ENCODE measurements at regions not wholly inside any gene's neighbourhood (a gene's known extent, or its start where the extent isn't known, plus 50 kb on each side); places are given as distances from the start of the nearest gene placed in this dataset.

DNA sequence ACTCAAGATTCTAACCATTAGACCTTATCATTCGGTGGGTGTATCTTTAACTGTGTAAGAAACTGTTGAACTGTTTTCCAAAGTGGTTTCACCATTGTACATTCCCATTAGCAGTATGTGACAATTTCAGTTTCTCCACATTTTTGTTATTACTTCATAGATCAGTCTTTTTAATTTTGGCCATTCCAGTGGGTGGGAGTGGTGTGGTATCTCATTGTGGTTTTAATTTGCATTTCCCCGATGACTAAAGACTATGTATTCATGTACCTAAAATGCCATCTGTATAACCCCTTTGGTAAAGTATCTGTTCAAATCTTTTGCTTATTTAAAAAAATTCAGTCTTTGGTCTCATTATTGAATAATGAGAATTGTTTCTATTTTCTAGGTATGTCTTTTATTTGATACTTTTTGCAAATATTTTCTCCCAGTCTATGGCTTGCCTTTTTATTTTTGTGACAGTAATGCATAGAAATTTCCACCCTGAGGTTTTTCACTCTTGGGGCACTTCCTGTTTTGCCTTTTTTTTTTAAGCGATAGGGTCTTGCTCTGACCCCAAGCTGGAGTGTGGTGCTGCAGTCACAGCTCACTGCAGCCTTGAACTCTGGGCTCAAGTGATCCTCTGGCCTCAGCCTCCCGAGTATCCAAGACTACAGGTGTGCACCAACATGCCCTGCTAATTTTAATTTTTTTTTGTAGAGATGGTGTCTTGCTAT is 141.1 kb upstream of the ITGB1 start (continued):
- TF ChIP-seq, protein P1, sequence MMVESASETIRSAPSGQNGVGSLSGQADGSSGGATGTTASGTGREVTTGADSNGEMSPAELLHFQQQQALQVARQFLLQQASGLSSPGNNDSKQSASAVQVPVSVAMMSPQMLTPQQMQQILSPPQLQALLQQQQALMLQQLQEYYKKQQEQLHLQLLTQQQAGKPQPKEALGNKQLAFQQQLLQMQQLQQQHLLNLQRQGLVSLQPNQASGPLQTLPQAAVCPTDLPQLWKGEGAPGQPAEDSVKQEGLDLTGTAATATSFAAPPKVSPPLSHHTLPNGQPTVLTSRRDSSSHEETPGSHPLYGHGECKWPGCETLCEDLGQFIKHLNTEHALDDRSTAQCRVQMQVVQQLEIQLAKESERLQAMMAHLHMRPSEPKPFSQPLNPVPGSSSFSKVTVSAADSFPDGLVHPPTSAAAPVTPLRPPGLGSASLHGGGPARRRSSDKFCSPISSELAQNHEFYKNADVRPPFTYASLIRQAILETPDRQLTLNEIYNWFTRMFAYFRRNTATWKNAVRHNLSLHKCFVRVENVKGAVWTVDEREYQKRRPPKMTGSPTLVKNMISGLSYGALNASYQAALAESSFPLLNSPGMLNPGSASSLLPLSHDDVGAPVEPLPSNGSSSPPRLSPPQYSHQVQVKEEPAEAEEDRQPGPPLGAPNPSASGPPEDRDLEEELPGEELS (CRISPR knock-in tag; IDR thresholded peaks at IDR 0.05): no peak
- TF ChIP-seq FOXK1 (CRISPR knock-in tag; IDR thresholded peaks at IDR 0.05): no peak

DNA sequence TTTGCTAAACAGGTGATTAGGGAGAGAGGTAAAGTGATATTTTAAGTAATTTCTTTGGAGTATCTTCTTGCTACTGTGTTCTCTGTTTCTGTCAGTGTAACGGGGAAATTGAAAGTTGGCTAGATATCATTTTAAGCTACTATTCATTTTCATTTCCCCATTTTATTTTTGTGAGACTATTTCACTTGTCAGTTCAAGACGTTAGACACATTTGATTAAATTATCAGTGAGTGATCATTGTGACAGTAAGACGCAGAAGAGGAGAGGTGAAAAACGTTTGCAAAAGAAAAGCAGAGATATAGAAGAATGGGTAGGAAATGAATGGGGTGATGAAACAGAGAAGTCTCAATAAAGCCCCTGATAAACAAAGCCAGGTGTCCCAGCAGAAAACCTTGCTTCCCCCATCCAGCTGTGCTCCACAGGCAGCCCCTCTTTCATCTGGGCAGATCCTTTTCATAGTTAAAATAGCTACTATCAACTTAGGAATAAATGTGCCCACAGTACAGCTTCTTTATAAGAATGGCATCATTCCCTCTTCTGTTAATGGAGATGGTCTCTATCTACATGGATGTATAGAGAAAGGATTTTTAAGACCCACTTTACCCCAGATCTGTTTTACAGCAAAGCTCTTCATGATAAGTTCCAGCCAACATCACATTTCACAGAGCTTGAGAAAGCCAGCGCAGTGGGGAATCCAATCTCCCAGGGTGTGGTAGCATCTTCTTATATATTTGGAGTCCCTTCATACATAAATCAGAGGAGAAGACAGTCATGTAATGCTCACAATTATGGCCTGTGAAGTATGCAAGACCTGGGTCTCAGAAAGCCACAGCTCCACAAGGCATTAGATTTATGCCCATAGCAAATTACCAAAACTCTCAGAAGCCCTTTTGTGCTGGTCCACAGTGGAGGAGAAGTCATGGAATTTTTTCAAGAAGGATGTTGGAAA is 138.1 kb upstream of the ITGB1 start:
- H3K4me1 Mint-ChIP-seq: peaks cover 24% of the 10 kb centered on the region

DNA sequence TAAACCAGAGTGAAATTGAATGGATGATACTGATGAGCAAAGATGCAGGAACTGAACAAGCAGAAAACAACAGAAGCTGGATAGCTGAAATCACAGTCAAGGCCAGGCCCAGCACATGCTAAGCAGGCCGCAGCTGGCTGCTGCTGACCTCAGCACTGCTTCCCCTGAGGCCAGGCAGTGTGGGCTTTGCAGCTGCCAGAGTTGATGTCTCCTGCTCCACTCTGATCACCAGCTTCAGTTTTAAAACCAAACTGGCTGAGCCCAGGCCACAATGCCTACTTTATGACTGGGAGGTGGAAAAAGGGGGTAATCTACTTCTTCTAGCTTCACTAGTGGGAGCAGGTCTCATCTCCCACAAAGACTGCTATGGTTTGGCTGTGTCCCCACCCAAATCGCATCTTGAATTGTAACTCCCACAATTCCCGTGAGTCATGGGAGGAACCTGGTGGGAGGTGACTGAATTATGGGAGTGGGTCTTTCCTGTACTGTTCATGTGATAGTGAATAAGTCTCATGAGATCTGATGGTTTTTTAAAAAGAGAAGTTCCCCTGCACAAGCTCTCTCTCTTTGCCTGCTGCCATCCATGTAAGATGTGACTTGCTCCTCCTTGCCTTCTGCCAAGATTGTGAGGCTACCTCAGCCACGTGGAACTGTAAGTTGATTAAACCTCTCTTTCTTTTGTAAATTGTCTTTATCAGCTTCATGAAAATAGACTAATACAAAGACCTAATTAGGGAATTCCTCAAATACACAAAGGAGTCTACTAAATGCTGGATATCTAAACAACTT is 136.4 kb upstream of the ITGB1 start:
- Mint-ChIP-seq H3K36me3 (peaks cover 48% of the 10 kb centered on the region), H3K27ac (no peak overlapping the region), H3K9me3 (peaks cover 61% of the 10 kb centered on the region), H3K4me3 (no peak overlapping the region), H3K4me1 (peaks cover 24% of the 10 kb centered on the region), H3K27me3 (ENCODE audit: low read depth) (peaks cover 4% of the 10 kb centered on the region; the same call in 1 of the 2 replicates)
- ChIA-PET CTCF (interaction anchor here (1.1 kb wide), 1 partner anchor 21 kb away, joined by 4 read pairs; no protein-coding TSS in a partner anchor), POLR2A (no interaction called here)
- TF ChIP-seq, protein P2, sequence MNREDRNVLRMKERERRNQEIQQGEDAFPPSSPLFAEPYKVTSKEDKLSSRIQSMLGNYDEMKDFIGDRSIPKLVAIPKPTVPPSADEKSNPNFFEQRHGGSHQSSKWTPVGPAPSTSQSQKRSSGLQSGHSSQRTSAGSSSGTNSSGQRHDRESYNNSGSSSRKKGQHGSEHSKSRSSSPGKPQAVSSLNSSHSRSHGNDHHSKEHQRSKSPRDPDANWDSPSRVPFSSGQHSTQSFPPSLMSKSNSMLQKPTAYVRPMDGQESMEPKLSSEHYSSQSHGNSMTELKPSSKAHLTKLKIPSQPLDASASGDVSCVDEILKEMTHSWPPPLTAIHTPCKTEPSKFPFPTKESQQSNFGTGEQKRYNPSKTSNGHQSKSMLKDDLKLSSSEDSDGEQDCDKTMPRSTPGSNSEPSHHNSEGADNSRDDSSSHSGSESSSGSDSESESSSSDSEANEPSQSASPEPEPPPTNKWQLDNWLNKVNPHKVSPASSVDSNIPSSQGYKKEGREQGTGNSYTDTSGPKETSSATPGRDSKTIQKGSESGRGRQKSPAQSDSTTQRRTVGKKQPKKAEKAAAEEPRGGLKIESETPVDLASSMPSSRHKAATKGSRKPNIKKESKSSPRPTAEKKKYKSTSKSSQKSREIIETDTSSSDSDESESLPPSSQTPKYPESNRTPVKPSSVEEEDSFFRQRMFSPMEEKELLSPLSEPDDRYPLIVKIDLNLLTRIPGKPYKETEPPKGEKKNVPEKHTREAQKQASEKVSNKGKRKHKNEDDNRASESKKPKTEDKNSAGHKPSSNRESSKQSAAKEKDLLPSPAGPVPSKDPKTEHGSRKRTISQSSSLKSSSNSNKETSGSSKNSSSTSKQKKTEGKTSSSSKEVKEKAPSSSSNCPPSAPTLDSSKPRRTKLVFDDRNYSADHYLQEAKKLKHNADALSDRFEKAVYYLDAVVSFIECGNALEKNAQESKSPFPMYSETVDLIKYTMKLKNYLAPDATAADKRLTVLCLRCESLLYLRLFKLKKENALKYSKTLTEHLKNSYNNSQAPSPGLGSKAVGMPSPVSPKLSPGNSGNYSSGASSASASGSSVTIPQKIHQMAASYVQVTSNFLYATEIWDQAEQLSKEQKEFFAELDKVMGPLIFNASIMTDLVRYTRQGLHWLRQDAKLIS (CRISPR knock-in tag; IDR thresholded peaks at IDR 0.05; ENCODE audit: borderline replicate concordance): no peak
- TF ChIP-seq, protein P3, sequence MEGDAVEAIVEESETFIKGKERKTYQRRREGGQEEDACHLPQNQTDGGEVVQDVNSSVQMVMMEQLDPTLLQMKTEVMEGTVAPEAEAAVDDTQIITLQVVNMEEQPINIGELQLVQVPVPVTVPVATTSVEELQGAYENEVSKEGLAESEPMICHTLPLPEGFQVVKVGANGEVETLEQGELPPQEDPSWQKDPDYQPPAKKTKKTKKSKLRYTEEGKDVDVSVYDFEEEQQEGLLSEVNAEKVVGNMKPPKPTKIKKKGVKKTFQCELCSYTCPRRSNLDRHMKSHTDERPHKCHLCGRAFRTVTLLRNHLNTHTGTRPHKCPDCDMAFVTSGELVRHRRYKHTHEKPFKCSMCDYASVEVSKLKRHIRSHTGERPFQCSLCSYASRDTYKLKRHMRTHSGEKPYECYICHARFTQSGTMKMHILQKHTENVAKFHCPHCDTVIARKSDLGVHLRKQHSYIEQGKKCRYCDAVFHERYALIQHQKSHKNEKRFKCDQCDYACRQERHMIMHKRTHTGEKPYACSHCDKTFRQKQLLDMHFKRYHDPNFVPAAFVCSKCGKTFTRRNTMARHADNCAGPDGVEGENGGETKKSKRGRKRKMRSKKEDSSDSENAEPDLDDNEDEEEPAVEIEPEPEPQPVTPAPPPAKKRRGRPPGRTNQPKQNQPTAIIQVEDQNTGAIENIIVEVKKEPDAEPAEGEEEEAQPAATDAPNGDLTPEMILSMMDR (IDR thresholded peaks at IDR 0.05): no peak
- ATAC-seq (no peak), DNase-seq (ENCODE audit: low spot score) (no peak)

More for the DNA sequence above, 138.1 kb upstream of the ITGB1 start:
- peak overlapping the region; percentile 36 for H3K27ac Mint-ChIP-seq
- ATAC-seq: peak; percentile 76
- TF ChIP-seq, protein P4, sequence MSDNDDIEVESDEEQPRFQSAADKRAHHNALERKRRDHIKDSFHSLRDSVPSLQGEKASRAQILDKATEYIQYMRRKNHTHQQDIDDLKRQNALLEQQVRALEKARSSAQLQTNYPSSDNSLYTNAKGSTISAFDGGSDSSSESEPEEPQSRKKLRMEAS (CRISPR knock-in tag; IDR thresholded peaks at IDR 0.05): no peak
- TF ChIP-seq TCF7 (CRISPR knock-in tag; IDR thresholded peaks at IDR 0.05; ENCODE audit: low read depth): no peak
- TF ChIP-seq CREB1 (CRISPR knock-in tag; IDR thresholded peaks at IDR 0.05): no peak
- peak; percentile 20; the same call in 1 of the 2 replicates for TF ChIP-seq ZNF423 (CRISPR knock-in tag; IDR thresholded peaks at IDR 0.05)
- TF ChIP-seq, protein P5, sequence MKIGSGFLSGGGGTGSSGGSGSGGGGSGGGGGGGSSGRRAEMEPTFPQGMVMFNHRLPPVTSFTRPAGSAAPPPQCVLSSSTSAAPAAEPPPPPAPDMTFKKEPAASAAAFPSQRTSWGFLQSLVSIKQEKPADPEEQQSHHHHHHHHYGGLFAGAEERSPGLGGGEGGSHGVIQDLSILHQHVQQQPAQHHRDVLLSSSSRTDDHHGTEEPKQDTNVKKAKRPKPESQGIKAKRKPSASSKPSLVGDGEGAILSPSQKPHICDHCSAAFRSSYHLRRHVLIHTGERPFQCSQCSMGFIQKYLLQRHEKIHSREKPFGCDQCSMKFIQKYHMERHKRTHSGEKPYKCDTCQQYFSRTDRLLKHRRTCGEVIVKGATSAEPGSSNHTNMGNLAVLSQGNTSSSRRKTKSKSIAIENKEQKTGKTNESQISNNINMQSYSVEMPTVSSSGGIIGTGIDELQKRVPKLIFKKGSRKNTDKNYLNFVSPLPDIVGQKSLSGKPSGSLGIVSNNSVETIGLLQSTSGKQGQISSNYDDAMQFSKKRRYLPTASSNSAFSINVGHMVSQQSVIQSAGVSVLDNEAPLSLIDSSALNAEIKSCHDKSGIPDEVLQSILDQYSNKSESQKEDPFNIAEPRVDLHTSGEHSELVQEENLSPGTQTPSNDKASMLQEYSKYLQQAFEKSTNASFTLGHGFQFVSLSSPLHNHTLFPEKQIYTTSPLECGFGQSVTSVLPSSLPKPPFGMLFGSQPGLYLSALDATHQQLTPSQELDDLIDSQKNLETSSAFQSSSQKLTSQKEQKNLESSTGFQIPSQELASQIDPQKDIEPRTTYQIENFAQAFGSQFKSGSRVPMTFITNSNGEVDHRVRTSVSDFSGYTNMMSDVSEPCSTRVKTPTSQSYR (CRISPR knock-in tag; IDR thresholded peaks at IDR 0.05): no peak
- H3K27me3 Mint-ChIP-seq (ENCODE audit: low read depth): peaks cover 4% of the 10 kb centered on the region; the same call in 1 of the 2 replicates
- peaks cover 53% of the 10 kb centered on the region for H3K9me3 Mint-ChIP-seq
- DNase-seq (ENCODE audit: low spot score): peak; percentile 36
- POLR2A ChIA-PET: no interaction called here
- H3K36me3 Mint-ChIP-seq: peaks cover 52% of the 10 kb centered on the region
- CTCF ChIA-PET: interaction anchor here (0.5 to 2.1 kb wide), 6 partner anchors 9 to 111 kb away, joined by 3 to 9 read pairs (median 4); no protein-coding TSS in a partner anchor
- H3K4me3 Mint-ChIP-seq: no peak overlapping the region

Data from WTC11 (cell line).